B cell (primary cell): ENCODE measurements at regions not wholly inside any gene's neighbourhood (a gene's known extent, or its start where the extent isn't known, plus 50 kb on each side); places are given as distances from the start of the nearest gene placed in this dataset.

Experiments
- ATAC-seq: fragments of 200-7000 bp; cut with Tn5 transposase; one replicate; pipeline ENCODE4 v1.10.0; 2021; ENCODE audit warnings: low read depth, mild to moderate bottlenecking, moderate number of reproducible peaks, moderate library complexity
- CTCF ChIA-PET: fragments of 350-600 bp; sonication (Branson Sonifier 250); formaldehyde crosslinking; loops from one replicate; lab custom pipeline; 2021; ENCODE audit warnings: antibody characterized with exemption, inconsistent platforms; lab: Charles Lee
- POLR2A ChIA-PET: fragments of 350-600 bp; sonication (Branson Sonifier 250); formaldehyde crosslinking; loops from one replicate; lab custom pipeline; 2021; ENCODE audit warnings: antibody characterized with exemption; lab: Charles Lee
- DNase-seq: peaks from one replicate; pipeline ENCODE4 v3.0.0; 2013
- H2AFZ ChIP-seq: 2 replicates; pipeline ENCODE4 v1.6.1; 2012; ENCODE audit warnings: mild to moderate bottlenecking, low read depth, low read length; ENCODE audit not compliant: insufficient read depth, poor library complexity, severe bottlenecking
- H3K27ac ChIP-seq, 2 donors: 1 replicate in 1 of 2; 2 replicates in 1 of 2; pipeline ENCODE4 v1.5.1; 2012 to 2013; ENCODE audit warnings: low read length in 2 of 2, mild to moderate bottlenecking in 2 of 2, moderate library complexity in 1 of 2
- H3K27me3 ChIP-seq, 4 experiments: fragments of 200-600 bp in 1 of 4; sonication (generic) in 1 of 4; replicated peaks in 1 of 4; 1 replicate in 2 of 4; 2 replicates in 2 of 4; pipeline versions ENCODE4 v1.6.1 to v1.7.0; 2013 to 2016; ENCODE audit warnings: low read length in 3 of 4, mild to moderate bottlenecking in 2 of 4, mixed read lengths in 1 of 4, moderate library complexity in 1 of 4; ENCODE audit not compliant: insufficient read depth in 4 of 4, control insufficient read depth in 3 of 4; ENCODE audit errors: control extremely low read depth in 1 of 4
- H3K36me3 ChIP-seq, 2 experiments: replicated peaks in 1 of 2; 1 replicate in 1 of 2; 2 replicates in 1 of 2; pipeline versions ENCODE4 v1.6.1 to v1.7.1; 2013; ENCODE audit warnings: low read length in 1 of 2; ENCODE audit not compliant: insufficient read depth in 2 of 2, control insufficient read depth in 1 of 2; ENCODE audit errors: control extremely low read depth in 1 of 2, extremely low read depth in 1 of 2
- H3K4me1 ChIP-seq, 2 donors: fragments of 200-600 bp in 1 of 2; sonication (generic) in 1 of 2; 1 replicate in 1 of 2; 2 replicates in 1 of 2; pipeline versions ENCODE4 v1.5.1 to v1.6.1; 2013 to 2017; ENCODE audit warnings: low read length in 2 of 2; ENCODE audit not compliant: control insufficient read depth in 2 of 2, insufficient read depth in 2 of 2
- H3K4me2 ChIP-seq: replicated peaks from 2 replicates; pipeline ENCODE3; 2012; ENCODE audit warnings: mild to moderate bottlenecking, low read depth, low read length; ENCODE audit not compliant: poor library complexity, severe bottlenecking
- H3K4me3 ChIP-seq, 5 experiments: fragments of 200-600 bp in 1 of 5; sonication (generic) in 1 of 5; 1 replicate in 3 of 5; 2 replicates in 2 of 5; pipeline versions ENCODE4 v1.5.1 to v1.7.0; 2011 to 2016; ENCODE audit warnings: low read length in 4 of 5, mild to moderate bottlenecking in 4 of 5, low read depth in 2 of 5, control low read depth in 1 of 5, moderate library complexity in 1 of 5; ENCODE audit not compliant: insufficient read depth in 1 of 5; ENCODE audit errors: control extremely low read depth in 1 of 5, extremely low read depth in 1 of 5
- H3K79me2 ChIP-seq: fragments of 200-600 bp; sonication (generic); one replicate; pipeline ENCODE4 v1.6.0; 2016; ENCODE audit warnings: low read length; ENCODE audit not compliant: control insufficient read depth, insufficient read depth
- H3K9ac ChIP-seq: fragments of 200-600 bp; sonication (generic); 2 replicates; pipeline ENCODE4 v1.6.1; 2017; ENCODE audit warnings: mild to moderate bottlenecking, low read length, moderate library complexity
- H3K9me3 ChIP-seq, 3 donors: one replicate each; pipeline versions ENCODE4 v1.6.1 to v1.7.1; 2013; ENCODE audit warnings: low read length in 2 of 3; ENCODE audit not compliant: control insufficient read depth in 2 of 3, insufficient read depth in 1 of 3; ENCODE audit errors: control extremely low read depth in 1 of 3
- H4K20me1 ChIP-seq: 2 replicates; pipeline ENCODE4 v1.6.0; 2012; ENCODE audit warnings: mild to moderate bottlenecking, low read length; ENCODE audit not compliant: insufficient read depth, control insufficient read depth, poor library complexity, severe bottlenecking
- H3K27ac Mint-ChIP-seq: one replicate; pipeline ENCODE4 v1.8.0; 2021; ENCODE audit warnings: mixed read lengths
- H3K27me3 Mint-ChIP-seq: one replicate; pipeline ENCODE4 v1.8.0; 2021; ENCODE audit warnings: mixed read lengths
- H3K4me1 Mint-ChIP-seq: one replicate; pipeline ENCODE4 v1.8.0; 2021; ENCODE audit warnings: mixed read lengths
- H3K4me3 Mint-ChIP-seq: one replicate; pipeline ENCODE4 v1.8.0; 2021; ENCODE audit warnings: mixed read lengths
- H3K9me3 Mint-ChIP-seq: one replicate; pipeline ENCODE4 v1.8.0; 2022; ENCODE audit warnings: mixed read lengths; ENCODE audit not compliant: insufficient read depth
- CTCF ChIP-seq: fragments of 200-600 bp; IDR thresholded peaks from one replicate; pipeline ENCODE4 v1.8.0; 2022; ENCODE audit warnings: antibody characterized with exemption, mild to moderate bottlenecking
- EZH2 ChIP-seq: IDR thresholded peaks from 2 replicates; pipeline ENCODE4 v1.6.1; 2012; ENCODE audit warnings: borderline replicate concordance, low read depth, mild to moderate bottlenecking, moderate library complexity, low read length; ENCODE audit not compliant: insufficient read depth, poor library complexity, severe bottlenecking
- WGBS: methylation state at CpG from one replicate; pipeline ENCODE4 v1.1.5; 2013; ENCODE audit warnings: missing lambda C conversion rate; ENCODE audit not compliant: insufficient coverage; 5-methylcytosine and 5-hydroxymethylcytosine counted together
- intact Hi-C: fragments of 100-400 bp; cut with micrococcal nuclease; formaldehyde crosslinking; loops from one replicate; pipeline ENCODE4 v1.10.0; 2022

GRCh38 chr6:2351807-2352431, 106.5 kb upstream of the GMDS start:
- intact Hi-C loops = loop anchor here (10.0 kb wide), 1 partner anchor 343 kb away; no protein-coding TSS in a partner anchor
- H3K4me3 ChIP-seq = no peak overlapping the region
- no peaks in the 10 kb centered on the region for H3K79me2 ChIP-seq
- DNase-seq (no peak), ATAC-seq (no peak)
- H3K27me3 Mint-ChIP-seq = no peaks in the 10 kb centered on the region
- no peak overlapping the region for H2AFZ ChIP-seq
- no peaks in the 10 kb centered on the region for H4K20me1 ChIP-seq
- H3K36me3 ChIP-seq = no peaks in the 10 kb centered on the region
- 90% methylated on average over 1 of the region's 4 CpGs for WGBS
- H3K27ac ChIP-seq = no peak overlapping the region
- no peaks in the 10 kb centered on the region for H3K27me3 ChIP-seq
- no peaks in the 10 kb centered on the region for H3K9me3 ChIP-seq
- no peaks in the 10 kb centered on the region for H3K4me1 Mint-ChIP-seq
- H3K4me3 Mint-ChIP-seq = no peak overlapping the region
- H3K27ac Mint-ChIP-seq = no peak overlapping the region
- TF ChIP-seq CTCF = no peak
- TF ChIP-seq EZH2 = no peak
- H3K9me3 Mint-ChIP-seq = peaks cover under 1% of the 10 kb centered on the region
- H3K4me2 ChIP-seq = no peak overlapping the region
- ChIA-PET POLR2A (interaction anchor here (0.7 kb wide), 1 partner anchor 186 kb away, joined by 3 read pairs; no protein-coding TSS in a partner anchor), CTCF (interaction anchor here (0.6 to 4.3 kb wide), 5 partner anchors 33 to 755 kb away, joined by 3 to 62 read pairs (median 3); no protein-coding TSS in a partner anchor)
- no peaks in the 10 kb centered on the region for H3K4me1 ChIP-seq
- no peak overlapping the region for H3K9ac ChIP-seq

GRCh38 chr6:2351090-2351489, 105.7 kb upstream of the GMDS start:
- no peaks in the 10 kb centered on the region for H3K4me1 ChIP-seq
- H3K79me2 ChIP-seq = no peaks in the 10 kb centered on the region
- H3K4me1 Mint-ChIP-seq = no peaks in the 10 kb centered on the region
- ATAC-seq (no peak), DNase-seq (no peak)
- H3K9me3 Mint-ChIP-seq = peaks cover 3% of the 10 kb centered on the region
- H4K20me1 ChIP-seq = no peaks in the 10 kb centered on the region
- H3K27ac Mint-ChIP-seq = no peak overlapping the region
- intact Hi-C loops = loop anchor here (10.0 kb wide), 1 partner anchor 344 kb away; no protein-coding TSS in a partner anchor
- 96% methylated on average over 4 of the region's 5 CpGs for WGBS
- ChIA-PET CTCF (interaction anchor here (1.2 to 4.3 kb wide), 3 partner anchors 143 to 754 kb away, joined by 3 to 62 read pairs (median 19); no protein-coding TSS in a partner anchor), POLR2A (no interaction called here)
- TF ChIP-seq CTCF (no peak), EZH2 (no peak)
- no peak overlapping the region for H3K4me3 Mint-ChIP-seq
- H3K36me3 ChIP-seq = no peaks in the 10 kb centered on the region
- no peak overlapping the region for H3K9ac ChIP-seq
- H3K4me3 ChIP-seq = no peak overlapping the region
- no peaks in the 10 kb centered on the region for H3K9me3 ChIP-seq
- no peak overlapping the region for H3K4me2 ChIP-seq
- H2AFZ ChIP-seq = no peak overlapping the region
- no peak overlapping the region for H3K27ac ChIP-seq
- no peaks in the 10 kb centered on the region for H3K27me3 Mint-ChIP-seq
- H3K27me3 ChIP-seq = no peaks in the 10 kb centered on the region
